GM19239 (cell line): ENCODE measurements at regions not wholly inside any gene's neighbourhood (a gene's known extent, or its start where the extent isn't known, plus 50 kb on each side); places are given as distances from the start of the nearest gene placed in this dataset.
"Not testable (repeated sequence)": the region's sequence is repeated elsewhere in the genome, so short reads cannot be mapped to it uniquely, and the experiment has no call there.

Experiments
- DNase-seq: peaks from one replicate; pipeline ENCODE4 v3.0.0; 2011; ENCODE audit warnings: low spot score; ENCODE audit not compliant: insufficient read length
- FAIRE-seq: peaks from 2 replicates; lab custom pipeline; 2011; peaks lifted over from hg19 to GRCh38; lab: Jason Lieb, UNC

- no peak for FAIRE-seq
- DNase-seq: no peak
These were observed 66.5 kb downstream of the UNCX start for GRCh38 chr7:1298931-1299885.

GRCh38 chr7:1300206-1300605 is 67.5 kb downstream of the UNCX start:
- FAIRE-seq (no peak), DNase-seq (no peak)

DNA sequence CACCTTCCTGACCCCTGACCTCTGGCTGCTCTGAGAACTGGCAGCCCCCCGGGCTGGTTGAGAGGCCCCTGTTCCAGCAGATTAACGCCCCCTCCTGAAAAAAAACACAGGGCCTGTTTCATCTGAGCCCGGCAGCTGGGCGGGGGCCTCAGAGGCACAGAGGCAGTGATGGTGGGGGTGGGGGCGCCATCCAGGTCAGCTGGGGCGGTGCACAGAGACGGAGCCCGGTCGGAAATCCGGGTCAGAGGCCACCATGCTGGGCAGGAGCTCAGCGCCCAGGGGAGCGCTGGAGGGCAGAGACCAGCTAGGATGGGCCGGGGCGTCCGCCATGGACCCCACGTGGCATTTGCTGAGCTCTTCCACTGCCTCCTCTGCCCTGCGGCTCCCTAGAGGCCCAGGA is 68.0 kb downstream of the UNCX start:
- FAIRE-seq: no peak

GRCh38 chr7:1301054-1301881 is 68.6 kb downstream of the UNCX start:
- FAIRE-seq: no peak
- no peak for DNase-seq

More for the DNA sequence above, 68.0 kb downstream of the UNCX start:
- no peak for DNase-seq

DNA sequence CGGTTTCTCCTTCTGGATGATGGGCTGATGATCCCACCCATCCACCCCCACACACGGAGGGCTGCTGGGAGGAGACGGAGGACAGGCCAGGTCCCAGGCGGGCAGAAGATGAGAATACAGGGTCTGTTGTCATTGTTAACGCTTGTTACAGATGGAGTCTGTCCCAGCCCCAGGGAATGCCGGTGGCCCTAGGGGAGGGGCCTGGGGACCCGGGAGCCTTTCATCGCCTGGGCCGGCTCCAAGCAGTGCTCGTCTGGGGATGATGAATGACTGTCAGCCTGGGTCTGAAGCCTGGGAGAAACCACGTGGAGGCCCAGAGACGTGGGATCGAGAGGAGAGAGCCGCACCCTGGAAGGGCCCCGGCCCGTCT is 69.2 kb downstream of the UNCX start:
- no peak for FAIRE-seq
- DNase-seq: no peak

DNA sequence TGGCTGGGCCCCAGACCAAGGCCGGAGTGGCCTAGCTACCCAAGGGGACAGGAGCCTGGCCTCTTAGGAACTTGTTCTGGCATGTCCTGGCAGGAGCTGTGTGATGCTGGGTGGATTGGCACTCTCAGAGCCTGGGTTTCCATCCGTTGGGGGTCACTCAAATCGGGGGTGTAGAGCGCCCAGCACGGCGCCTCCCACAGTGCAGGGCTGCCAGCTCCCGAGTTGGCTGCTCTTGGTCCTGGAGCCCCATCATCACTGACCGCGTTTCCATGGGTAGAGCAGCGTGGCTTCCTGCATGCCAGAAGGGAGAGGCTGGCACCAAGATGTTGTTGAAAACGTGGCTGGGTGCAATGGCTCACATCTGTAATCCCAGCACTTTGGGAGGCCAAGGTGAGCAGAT is 70.3 kb downstream of the UNCX start:
- FAIRE-seq (no peak), DNase-seq (no peak)

- FAIRE-seq: not testable (repeated sequence)
These were observed 71.3 kb downstream of the UNCX start for GRCh38 chr7:1304011-1304410.

DNA sequence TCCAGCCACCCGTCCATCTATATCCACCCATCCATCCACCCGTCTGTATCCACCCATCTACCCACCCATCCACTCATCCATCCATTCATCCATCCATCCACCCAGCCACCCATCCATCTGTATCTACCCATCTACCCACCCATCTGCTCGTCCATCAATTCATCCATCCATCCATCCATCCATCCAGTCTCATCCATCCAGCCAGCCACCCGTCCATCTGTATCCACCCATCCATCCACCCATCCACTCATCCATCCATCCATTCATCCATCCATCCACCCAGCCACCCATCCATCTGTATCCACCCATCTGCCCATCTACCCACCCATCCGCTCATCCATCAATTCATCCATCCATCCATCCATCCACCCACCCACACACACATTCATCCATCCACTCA is 73.2 kb downstream of the UNCX start:
- DNase-seq: no peak
- no peak for FAIRE-seq

More at GRCh38 chr7:1304011-1304410, 71.3 kb downstream of the UNCX start:
- not testable (repeated sequence) for DNase-seq

- FAIRE-seq: no peak
- no peak for DNase-seq
These were observed 75.2 kb downstream of the UNCX start for GRCh38 chr7:1307828-1308227.

DNA sequence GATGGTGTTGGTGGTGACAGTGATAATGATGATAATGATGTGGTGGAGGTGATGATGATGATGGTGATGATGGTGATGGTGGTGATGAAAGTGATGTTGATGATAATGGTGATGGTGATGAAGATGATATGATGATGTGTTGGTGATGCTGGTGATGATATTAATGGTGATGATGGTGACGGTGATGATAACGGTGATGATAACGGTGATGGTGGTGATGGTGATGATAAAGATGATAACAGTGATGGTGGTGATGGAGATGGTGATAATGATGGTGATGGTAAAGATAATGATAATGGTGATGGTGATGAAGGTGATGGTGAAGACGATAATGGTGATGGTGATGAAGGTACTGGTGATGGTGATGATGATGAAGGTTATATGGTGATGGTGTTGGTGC is 76.6 kb downstream of the UNCX start:
- FAIRE-seq: no peak
- DNase-seq: no peak

DNA sequence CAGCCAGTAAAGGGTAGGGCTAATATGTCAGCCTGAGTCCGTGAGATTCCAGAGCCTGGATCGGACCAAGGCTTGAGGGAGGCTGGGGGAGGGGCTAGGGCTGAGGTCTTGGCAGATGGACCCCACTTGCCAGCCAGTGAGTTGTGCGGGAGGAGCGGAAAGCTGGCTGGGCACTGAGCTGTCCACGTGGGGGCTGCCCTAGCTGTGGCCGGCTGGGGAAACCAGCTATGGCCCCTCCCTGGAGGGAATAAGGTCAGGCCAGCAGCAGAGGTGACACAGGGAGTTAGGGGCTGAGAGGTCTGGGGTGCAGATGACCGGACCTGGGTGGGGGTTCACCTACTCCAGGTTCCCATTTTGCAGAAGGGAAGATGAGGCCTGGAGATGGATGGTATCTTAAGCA is 77.3 kb downstream of the UNCX start:
- DNase-seq (no peak), FAIRE-seq (no peak)

- DNase-seq (no peak), FAIRE-seq (no peak)
These were observed 78.3 kb downstream of the UNCX start for GRCh38 chr7:1310936-1311335.

DNA sequence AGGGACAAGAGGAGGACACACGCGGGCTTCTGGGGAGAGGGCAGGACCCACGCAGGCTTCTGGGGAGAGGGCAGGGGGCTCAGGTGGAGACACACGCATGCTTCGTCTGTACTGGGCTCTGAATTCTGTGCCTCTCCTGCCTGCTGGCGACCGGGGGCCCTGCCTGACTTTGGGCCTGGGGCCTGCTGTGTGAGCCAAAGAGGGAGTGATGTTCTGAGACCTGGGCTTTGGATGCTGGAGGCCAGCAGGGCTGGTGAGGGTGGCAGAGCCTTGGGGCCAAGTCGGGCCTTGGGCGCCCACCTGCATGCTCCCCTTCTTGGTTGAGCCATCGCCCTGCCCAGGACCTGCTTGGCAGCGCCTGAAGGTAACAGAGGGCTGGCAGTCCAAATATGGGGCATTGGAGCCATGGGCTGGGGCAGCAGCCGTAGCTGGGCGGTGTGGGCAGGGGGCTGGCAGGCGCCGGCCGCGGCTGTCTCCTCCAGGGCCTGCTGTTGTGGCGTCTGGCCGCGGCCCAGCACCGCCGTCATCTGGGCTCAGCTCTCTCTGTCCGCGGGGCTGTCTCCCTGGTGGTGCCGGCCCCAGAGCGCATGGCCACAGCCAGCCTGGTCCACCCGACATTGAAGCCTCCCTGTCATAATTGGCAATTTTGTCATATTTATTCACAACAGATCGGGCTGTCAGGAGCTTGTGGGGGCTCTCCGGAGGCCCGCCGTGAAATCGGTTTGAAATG is 78.9 kb downstream of the UNCX start:
- DNase-seq: no peak
- no peak for FAIRE-seq

DNA sequence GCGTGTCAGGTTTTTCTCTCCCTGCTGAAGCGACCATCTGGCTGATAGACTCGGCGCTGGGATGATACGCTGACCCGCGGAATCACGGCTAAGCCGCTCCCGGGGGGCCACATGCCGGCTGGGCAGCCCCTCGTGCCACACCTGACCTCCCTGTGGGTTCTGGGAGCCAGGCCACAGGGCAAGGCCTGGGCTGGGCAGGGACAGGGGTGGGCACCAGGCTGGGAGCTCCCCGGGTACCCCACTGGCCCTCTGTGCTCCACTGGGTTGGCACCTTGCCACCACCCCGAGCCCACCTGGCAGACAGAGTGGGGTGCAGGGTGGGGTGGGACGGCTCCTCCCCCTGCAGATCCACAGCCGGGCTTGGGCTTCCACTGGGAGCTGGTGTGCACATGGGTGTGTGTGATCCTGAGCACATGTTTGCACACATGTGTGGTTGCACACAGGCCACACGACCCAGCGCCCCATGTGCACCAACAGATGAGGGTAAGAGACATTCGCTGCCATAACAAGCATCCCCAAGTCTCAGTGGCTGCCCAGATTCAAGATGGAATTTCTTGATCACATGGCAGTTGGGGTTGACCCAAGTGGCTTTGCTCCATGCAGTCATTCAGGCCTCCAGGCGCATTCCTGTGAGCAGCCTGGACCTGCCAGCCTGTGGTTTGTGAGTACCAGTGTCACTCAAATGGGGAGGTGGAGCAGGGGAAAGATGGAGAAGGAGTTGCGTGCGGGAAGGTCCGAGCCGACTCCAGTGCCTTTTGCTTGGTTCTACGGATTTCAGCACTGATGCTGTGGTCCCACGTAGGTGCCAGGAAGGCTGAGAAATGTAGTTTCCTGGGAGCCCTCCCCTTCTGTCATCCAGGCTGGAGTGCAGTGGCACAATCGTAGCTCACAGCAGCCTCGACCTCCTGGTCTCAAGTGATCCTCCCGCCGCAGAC is 79.7 kb downstream of the UNCX start:
- DNase-seq: no peak
- FAIRE-seq: no peak

DNA sequence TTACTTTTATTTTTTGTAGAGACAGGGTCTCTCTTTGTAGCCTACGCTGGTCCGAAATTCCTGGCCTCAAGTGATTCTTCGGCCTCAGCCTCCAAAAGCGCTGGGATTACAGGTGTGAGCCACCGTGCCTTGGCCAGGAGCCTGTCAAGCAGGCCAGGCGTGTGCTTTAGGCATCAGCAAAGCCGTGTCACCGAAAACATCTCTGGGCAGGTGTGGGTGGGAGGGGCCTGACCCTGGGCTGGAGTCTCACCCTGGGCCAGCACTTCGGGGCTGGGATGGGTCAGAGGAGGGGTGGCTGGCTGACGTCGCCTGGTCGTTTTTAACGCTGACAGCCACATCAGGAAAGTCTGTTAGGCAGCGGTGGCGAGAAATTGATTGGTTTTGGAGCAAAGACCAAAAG is 80.9 kb downstream of the UNCX start:
- FAIRE-seq: no peak

DNA sequence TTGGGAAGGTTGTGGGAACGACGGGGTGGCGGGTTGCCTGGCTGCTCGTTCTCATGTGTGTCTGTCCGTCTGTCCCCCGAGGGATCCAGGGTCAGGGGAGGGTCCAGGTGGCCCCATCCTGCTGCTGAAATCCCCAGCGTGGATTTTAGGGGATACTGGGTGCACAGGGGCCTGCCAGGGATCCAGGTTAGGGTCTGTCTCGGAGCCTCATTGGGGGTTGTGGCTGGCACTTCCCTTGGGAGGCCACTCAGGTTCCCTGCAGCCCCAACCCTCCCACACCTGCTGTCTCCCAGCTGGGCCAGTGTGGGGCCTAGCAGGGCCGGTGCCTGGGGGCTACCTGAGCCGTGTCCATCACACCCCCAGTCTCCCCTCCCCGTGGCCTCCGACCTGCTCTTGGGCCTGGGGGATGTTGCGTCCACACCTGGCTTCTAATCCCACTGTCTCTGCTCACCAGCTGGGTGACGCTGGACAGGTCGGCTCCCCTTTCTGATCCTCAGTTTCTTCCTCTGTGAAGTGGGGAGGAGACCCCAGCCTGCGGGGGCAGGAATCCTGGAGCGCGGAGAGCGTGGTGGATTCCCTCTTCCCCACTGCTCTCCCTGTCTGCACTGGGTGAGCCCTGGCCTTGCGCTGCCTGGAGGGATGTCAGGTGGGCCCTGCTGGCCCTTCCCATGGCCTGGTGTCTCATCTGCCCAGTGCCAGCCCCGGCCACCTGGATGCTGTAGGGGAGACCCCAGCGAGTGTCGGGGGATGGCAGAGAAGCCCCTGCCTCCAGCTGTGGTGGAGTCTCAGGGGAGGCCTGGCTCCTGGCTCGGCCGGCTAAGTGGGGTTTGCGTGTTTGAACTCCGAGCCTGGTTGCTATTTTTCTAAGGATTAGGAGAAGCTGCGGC is 81.6 kb downstream of the UNCX start:
- DNase-seq: no peak
- no peak for FAIRE-seq

More for the DNA sequence above, 80.9 kb downstream of the UNCX start:
- DNase-seq: no peak

GRCh38 chr7:1314908-1315450 is 82.3 kb downstream of the UNCX start:
- no peak for FAIRE-seq
- no peak for DNase-seq

DNA sequence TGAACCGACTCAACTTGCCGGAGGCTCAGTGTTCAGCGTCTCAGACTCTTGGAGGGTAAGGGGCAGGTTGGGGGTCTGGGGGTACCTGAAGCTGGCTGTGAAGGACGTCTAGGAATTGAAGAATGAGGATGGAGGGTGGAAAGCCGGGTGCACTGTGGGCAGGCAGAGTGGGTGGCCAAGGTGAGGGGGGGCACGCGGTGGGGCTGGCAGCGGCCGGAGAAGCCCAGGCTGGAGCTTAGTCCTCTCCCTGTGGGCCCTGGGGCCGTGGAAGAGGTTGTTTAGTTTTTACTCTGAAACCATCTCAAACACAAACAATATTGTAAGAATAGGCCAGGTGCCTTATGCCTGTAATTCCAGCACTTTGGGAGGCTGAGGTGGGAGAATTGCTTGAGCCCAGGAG is 83.4 kb downstream of the UNCX start:
- FAIRE-seq (no peak), DNase-seq (no peak)
